ENCODE measurements at regions not wholly inside any gene's neighbourhood (a gene's known extent, or its start where the extent isn't known, plus 50 kb on each side); places are given as distances from the start of the nearest gene placed in this dataset.
A peak's percentile ranks its signal among the peaks of the same experiment; 100 is the strongest.

- WGBS = 85% methylated on average over 2 of the region's 2 CpGs
- TF ChIP-seq ZBTB33 (IDR thresholded peaks at IDR 0.05) (no peak), FOXA1 (IDR thresholded peaks at IDR 0.05) (no peak), SP1 (IDR thresholded peaks at IDR 0.05) (no peak), NR2F2 (IDR thresholded peaks at IDR 0.05) (no peak), FOXA2 (IDR thresholded peaks at IDR 0.05) (no peak), HNF4A (conservative IDR thresholded peaks at IDR 0.05) (no peak), HNF4G (IDR thresholded peaks at IDR 0.05) (no peak), GABPA (IDR thresholded peaks at IDR 0.05 in 1 of 2, conservative IDR thresholded peaks at IDR 0.05 in 1 of 2) (no peak), YY1 (IDR thresholded peaks at IDR 0.05) (no peak)
- TF ChIP-seq, protein P1, sequence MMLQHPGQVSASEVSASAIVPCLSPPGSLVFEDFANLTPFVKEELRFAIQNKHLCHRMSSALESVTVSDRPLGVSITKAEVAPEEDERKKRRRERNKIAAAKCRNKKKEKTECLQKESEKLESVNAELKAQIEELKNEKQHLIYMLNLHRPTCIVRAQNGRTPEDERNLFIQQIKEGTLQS (IDR thresholded peaks at IDR 0.05) = no peak
- TF ChIP-seq, protein P2, sequence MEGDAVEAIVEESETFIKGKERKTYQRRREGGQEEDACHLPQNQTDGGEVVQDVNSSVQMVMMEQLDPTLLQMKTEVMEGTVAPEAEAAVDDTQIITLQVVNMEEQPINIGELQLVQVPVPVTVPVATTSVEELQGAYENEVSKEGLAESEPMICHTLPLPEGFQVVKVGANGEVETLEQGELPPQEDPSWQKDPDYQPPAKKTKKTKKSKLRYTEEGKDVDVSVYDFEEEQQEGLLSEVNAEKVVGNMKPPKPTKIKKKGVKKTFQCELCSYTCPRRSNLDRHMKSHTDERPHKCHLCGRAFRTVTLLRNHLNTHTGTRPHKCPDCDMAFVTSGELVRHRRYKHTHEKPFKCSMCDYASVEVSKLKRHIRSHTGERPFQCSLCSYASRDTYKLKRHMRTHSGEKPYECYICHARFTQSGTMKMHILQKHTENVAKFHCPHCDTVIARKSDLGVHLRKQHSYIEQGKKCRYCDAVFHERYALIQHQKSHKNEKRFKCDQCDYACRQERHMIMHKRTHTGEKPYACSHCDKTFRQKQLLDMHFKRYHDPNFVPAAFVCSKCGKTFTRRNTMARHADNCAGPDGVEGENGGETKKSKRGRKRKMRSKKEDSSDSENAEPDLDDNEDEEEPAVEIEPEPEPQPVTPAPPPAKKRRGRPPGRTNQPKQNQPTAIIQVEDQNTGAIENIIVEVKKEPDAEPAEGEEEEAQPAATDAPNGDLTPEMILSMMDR (IDR thresholded peaks at IDR 0.05; ENCODE audit: low read depth, low read length, missing input control) = no peak
- TF ChIP-seq, protein P3, sequence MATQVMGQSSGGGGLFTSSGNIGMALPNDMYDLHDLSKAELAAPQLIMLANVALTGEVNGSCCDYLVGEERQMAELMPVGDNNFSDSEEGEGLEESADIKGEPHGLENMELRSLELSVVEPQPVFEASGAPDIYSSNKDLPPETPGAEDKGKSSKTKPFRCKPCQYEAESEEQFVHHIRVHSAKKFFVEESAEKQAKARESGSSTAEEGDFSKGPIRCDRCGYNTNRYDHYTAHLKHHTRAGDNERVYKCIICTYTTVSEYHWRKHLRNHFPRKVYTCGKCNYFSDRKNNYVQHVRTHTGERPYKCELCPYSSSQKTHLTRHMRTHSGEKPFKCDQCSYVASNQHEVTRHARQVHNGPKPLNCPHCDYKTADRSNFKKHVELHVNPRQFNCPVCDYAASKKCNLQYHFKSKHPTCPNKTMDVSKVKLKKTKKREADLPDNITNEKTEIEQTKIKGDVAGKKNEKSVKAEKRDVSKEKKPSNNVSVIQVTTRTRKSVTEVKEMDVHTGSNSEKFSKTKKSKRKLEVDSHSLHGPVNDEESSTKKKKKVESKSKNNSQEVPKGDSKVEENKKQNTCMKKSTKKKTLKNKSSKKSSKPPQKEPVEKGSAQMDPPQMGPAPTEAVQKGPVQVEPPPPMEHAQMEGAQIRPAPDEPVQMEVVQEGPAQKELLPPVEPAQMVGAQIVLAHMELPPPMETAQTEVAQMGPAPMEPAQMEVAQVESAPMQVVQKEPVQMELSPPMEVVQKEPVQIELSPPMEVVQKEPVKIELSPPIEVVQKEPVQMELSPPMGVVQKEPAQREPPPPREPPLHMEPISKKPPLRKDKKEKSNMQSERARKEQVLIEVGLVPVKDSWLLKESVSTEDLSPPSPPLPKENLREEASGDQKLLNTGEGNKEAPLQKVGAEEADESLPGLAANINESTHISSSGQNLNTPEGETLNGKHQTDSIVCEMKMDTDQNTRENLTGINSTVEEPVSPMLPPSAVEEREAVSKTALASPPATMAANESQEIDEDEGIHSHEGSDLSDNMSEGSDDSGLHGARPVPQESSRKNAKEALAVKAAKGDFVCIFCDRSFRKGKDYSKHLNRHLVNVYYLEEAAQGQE (IDR thresholded peaks at IDR 0.05) = no peak
- no peak for DNase-seq (ENCODE audit: low spot score)
- Histone ChIP-seq H3K9me3 (ENCODE audit: control insufficient read depth in 4 of 4, low read length in 3 of 4) (no peaks in the 10 kb centered on the region), H3K4me1 (ENCODE audit: control insufficient read depth in 4 of 4, insufficient read depth in 4 of 4, low read length in 3 of 4) (no peaks in the 10 kb centered on the region), H3K9ac (ENCODE audit: low read depth in 1 of 2, low read length in 2 of 2) (no peak overlapping the region), H3K27me3 (ENCODE audit: control insufficient read depth in 4 of 4, insufficient read depth in 4 of 4, low read length in 3 of 4) (no peaks in the 10 kb centered on the region), H3K4me3 (ENCODE audit: low read depth in 1 of 3, low read length in 3 of 3) (no peak overlapping the region), H3K27ac (ENCODE audit: low read depth in 1 of 2, low read length in 2 of 2) (no peak overlapping the region), H3K36me3 (ENCODE audit: control insufficient read depth in 4 of 4, insufficient read depth in 3 of 4, low read depth in 1 of 4, low read length in 3 of 4) (no peaks in the 10 kb centered on the region)
Measured at GRCh38 chr12:83451189-83451588, 764.5 kb downstream of the TMTC2 start.

DNA sequence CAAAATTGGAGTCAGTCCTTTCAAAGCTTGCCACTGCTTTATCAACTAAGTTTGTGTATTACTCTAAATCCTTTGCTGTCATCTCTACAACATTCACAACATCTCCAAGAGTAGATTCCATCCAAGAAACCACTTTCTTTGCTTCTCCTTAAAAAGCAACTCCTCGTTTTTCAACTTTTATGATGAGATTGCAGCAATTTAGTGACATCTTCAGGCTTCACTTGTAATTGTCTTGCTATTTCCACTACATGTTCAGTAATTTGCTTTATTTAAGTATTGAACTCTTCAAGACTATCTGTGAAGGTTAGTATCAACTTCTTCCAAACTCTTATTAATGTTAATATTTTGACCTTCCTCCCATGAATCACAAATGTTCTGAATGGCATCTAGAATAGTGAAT is 747.9 kb downstream of the TMTC2 start:
- no peak for TF ChIP-seq NR2F2 (IDR thresholded peaks at IDR 0.05)
- peak; percentile 38 to 40 for TF ChIP-seq RAD21 (IDR thresholded peaks at IDR 0.05)
- TF ChIP-seq, protein P3 (IDR thresholded peaks at IDR 0.05) = no peak
- H3K9ac ChIP-seq (ENCODE audit: low read depth in 1 of 2, low read length in 2 of 2) = no peak overlapping the region
- H3K27ac ChIP-seq (ENCODE audit: low read depth in 1 of 2, low read length in 2 of 2) = no peak overlapping the region
- no peaks in the 10 kb centered on the region for H3K27me3 ChIP-seq (ENCODE audit: control insufficient read depth in 4 of 4, insufficient read depth in 4 of 4, low read length in 3 of 4)
- no peaks in the 10 kb centered on the region for H3K4me1 ChIP-seq (ENCODE audit: control insufficient read depth in 4 of 4, insufficient read depth in 4 of 4, low read length in 3 of 4)
- 30% methylated on average over 1 of the region's 1 CpG for WGBS
- no peaks in the 10 kb centered on the region for H3K9me3 ChIP-seq (ENCODE audit: control insufficient read depth in 4 of 4, low read length in 3 of 4)
- DNase-seq (ENCODE audit: low spot score) = no peak
- H3K36me3 ChIP-seq (ENCODE audit: control insufficient read depth in 4 of 4, insufficient read depth in 3 of 4, low read depth in 1 of 4, low read length in 3 of 4) = no peaks in the 10 kb centered on the region
- no peak overlapping the region for H3K4me3 ChIP-seq (ENCODE audit: low read depth in 1 of 3, low read length in 3 of 3)
